HepG2 (cell line): ENCODE measurements at regions not wholly inside any gene's neighbourhood (a gene's known extent, or its start where the extent isn't known, plus 50 kb on each side); places are given as distances from the start of the nearest gene placed in this dataset.

Experiments
- ATAC-seq: fragments of 200-7000 bp; cut with Tn5 transposase; 3 replicates; pipeline ENCODE4 v1.9.1; 2020; ENCODE audit warnings: mild to moderate bottlenecking, moderate library complexity
- BruUV-seq: library from RNA; stranded (reverse); fragments of 400-500 nt; replicated peaks from 2 replicates; lab custom pipeline; 2021; lab: Mats Ljungman, UMichigan
- CTCF ChIA-PET: fragments of 300-600 bp; formaldehyde crosslinking; extraction: SDS; loops from one replicate; lab custom pipeline; 2021; ENCODE audit warnings: low total read pairs, inconsistent platforms, low intra/inter-chr PET ratio; lab: Yijun Ruan, JAX
- POLR2A ChIA-PET: fragments of 350-600 bp; sonication (Branson Sonifier 250); formaldehyde crosslinking; loops from one replicate; lab custom pipeline; 2020; ENCODE audit warnings: antibody characterized with exemption, inconsistent platforms; lab: Yijun Ruan, JAX
- DNase-seq: peaks from one replicate; pipeline ENCODE4 v3.0.0-alpha.2; 2015; ENCODE audit warnings: low spot score
- FAIRE-seq: peaks from 3 replicates; lab custom pipeline; 2011; peaks lifted over from hg19 to GRCh38; lab: Jason Lieb, UNC
- H2AFZ ChIP-seq: one replicate; pipeline ENCODE4 v1.6.1; 2011; ENCODE audit warnings: low read length, inconsistent platforms
- H3K27ac ChIP-seq: fragments of 300-600 bp; 3 replicates; pipeline ENCODE4 v1.8.0; 2011; ENCODE audit warnings: mixed run types, mild to moderate bottlenecking, mixed read lengths, low read length, inconsistent platforms; ENCODE audit not compliant: insufficient read depth; ENCODE audit errors: extremely low read length
- H3K27me3 ChIP-seq, 2 experiments: fragments of 200-600 bp in 1 of 2; 2 replicates in 1 of 2; 3 replicates in 1 of 2; pipeline versions ENCODE4 v1.6.0 to v1.8.0; 2011; ENCODE audit warnings: low read length in 2 of 2, mild to moderate bottlenecking in 2 of 2, moderate library complexity in 2 of 2, inconsistent platforms in 1 of 2; ENCODE audit not compliant: insufficient read depth in 2 of 2, control insufficient read depth in 1 of 2
- H3K36me3 ChIP-seq, 2 experiments: fragments of 200-600 bp in 1 of 2; replicated peaks in 1 of 2; 2 replicates in 1 of 2; 3 replicates in 1 of 2; pipeline versions ENCODE4 v1.5.1 to v1.8.0; 2011; ENCODE audit warnings: low read length in 2 of 2, inconsistent platforms in 1 of 2; ENCODE audit not compliant: insufficient read depth in 2 of 2, control insufficient read depth in 1 of 2
- H3K4me1 ChIP-seq: 2 replicates; pipeline ENCODE4 v1.5.1; 2012; ENCODE audit warnings: low read length, inconsistent platforms; ENCODE audit not compliant: insufficient read depth
- H3K4me2 ChIP-seq: 2 replicates; pipeline ENCODE4 v1.6.0; 2011; ENCODE audit warnings: low read depth, low read length, inconsistent platforms
- H3K4me3 ChIP-seq, 3 experiments: fragments of 200-600 bp in 1 of 3; sonication (generic), shearing (Covaris generic) in 1 of 3; replicated peaks in 1 of 3; 2 replicates each; pipeline ENCODE4 v1.5.1; 2011 to 2016; ENCODE audit warnings: low read length in 3 of 3, inconsistent platforms in 2 of 3, low read depth in 2 of 3, mild to moderate bottlenecking in 2 of 3, control low read depth in 1 of 3, mixed read lengths in 1 of 3; ENCODE audit not compliant: insufficient read depth in 1 of 3
- H3K79me2 ChIP-seq: one replicate; pipeline ENCODE4 v1.6.1; 2011; ENCODE audit warnings: low read length, inconsistent platforms; ENCODE audit not compliant: insufficient read depth
- H3K9ac ChIP-seq: 2 replicates; pipeline ENCODE4 v1.6.0; 2011; ENCODE audit warnings: mild to moderate bottlenecking, low read depth, low read length, inconsistent platforms; ENCODE audit not compliant: insufficient read depth
- H3K9me3 ChIP-seq: 2 replicates; pipeline ENCODE4 v1.5.1; 2012; ENCODE audit warnings: mild to moderate bottlenecking, low read length
- H4K20me1 ChIP-seq: 2 replicates; pipeline ENCODE4 v1.6.0; 2011; ENCODE audit warnings: inconsistent platforms, mild to moderate bottlenecking, low read length, moderate library complexity; ENCODE audit not compliant: insufficient read depth
- AGO1 ChIP-seq: fragments of 200-400 bp; formaldehyde crosslinking; IDR thresholded peaks from 2 replicates; pipeline ENCODE4 v1.6.1; 2017; ENCODE audit warnings: mild to moderate bottlenecking, low read depth, low read length, moderate library complexity; ENCODE audit not compliant: poor library complexity, severe bottlenecking
- ATF7 ChIP-seq, 2 experiments: fragments of 450-650 bp in 1 of 2; sonication (generic) in 1 of 2; formaldehyde crosslinking in 1 of 2; IDR thresholded peaks; 2 replicates each; pipeline versions ENCODE4 v1.4.0 to v1.6.1; 2016 to 2020; ENCODE audit warnings: antibody characterized with exemption in 1 of 2, mild to moderate bottlenecking in 1 of 2, missing genetic modification reagents in 1 of 2
- CREB1 ChIP-seq, 2 experiments: fragments of 450-650 bp in 1 of 2; IDR thresholded peaks; 2 replicates each; pipeline ENCODE4 v1.6.1; 2016 to 2017; ENCODE audit warnings: control low read depth in 1 of 2, mild to moderate bottlenecking in 1 of 2, missing compliant biosample characterization in 1 of 2, missing genetic modification characterization in 1 of 2
- FOSL2 ChIP-seq: sonication (generic); formaldehyde crosslinking; IDR thresholded peaks from 2 replicates; pipeline ENCODE4 v1.4.0; 2020; ENCODE audit warnings: missing genetic modification reagents
- FOXK1 ChIP-seq: sonication (generic); formaldehyde crosslinking; IDR thresholded peaks from 2 replicates; pipeline ENCODE4 v1.4.0; 2020; ENCODE audit warnings: low read depth, missing genetic modification reagents, borderline replicate concordance
- NR2F6 ChIP-seq, 2 experiments: IDR thresholded peaks; 2 replicates each; pipeline ENCODE4 v1.6.1; 2016; ENCODE audit warnings: antibody characterized with exemption in 1 of 2, mild to moderate bottlenecking in 1 of 2
- RFX3 ChIP-seq: IDR thresholded peaks from 2 replicates; pipeline ENCODE4 v1.6.1; 2016; ENCODE audit warnings: missing biosample characterization, missing genetic modification reagents
- SP4 ChIP-seq: sonication (generic); formaldehyde crosslinking; IDR thresholded peaks from 2 replicates; pipeline ENCODE4 v1.8.1; 2023; ENCODE audit warnings: mild to moderate bottlenecking, missing genetic modification reagents
- TCF7 ChIP-seq: sonication (generic); IDR thresholded peaks from 2 replicates; pipeline ENCODE4 v1.6.1; 2016; ENCODE audit warnings: antibody characterized with exemption, low read depth
- ZNF101 ChIP-seq: sonication (generic); formaldehyde crosslinking; IDR thresholded peaks from 2 replicates; pipeline ENCODE4 v1.4.0; 2020; ENCODE audit warnings: mild to moderate bottlenecking, low read depth, missing genetic modification reagents, borderline replicate concordance
- ZNF552 ChIP-seq: sonication (generic); formaldehyde crosslinking; IDR thresholded peaks from 2 replicates; pipeline ENCODE4 v1.9.0; 2022; ENCODE audit warnings: missing genetic modification reagents, mild to moderate bottlenecking, borderline replicate concordance
- ZNF577 ChIP-seq: sonication (generic); formaldehyde crosslinking; IDR thresholded peaks from 2 replicates; pipeline ENCODE4 v1.4.0; 2020; ENCODE audit warnings: mild to moderate bottlenecking, low read depth, missing genetic modification reagents, borderline replicate concordance
- ZNF883 ChIP-seq: sonication (generic); formaldehyde crosslinking; IDR thresholded peaks from 2 replicates; pipeline ENCODE4 v1.5.1; 2020; ENCODE audit warnings: mild to moderate bottlenecking, missing genetic modification reagents; ENCODE audit errors: not compliant biosample characterization
- WGBS: methylation state at CpG from one replicate; pipeline ENCODE4 v1.1.6; 2017; ENCODE audit warnings: low lambda C conversion rate; 5-methylcytosine and 5-hydroxymethylcytosine counted together
- in situ Hi-C: cut with HindIII; loops from 2 replicates; pipeline ENCODE4 v1.10.0; 2017; ENCODE audit warnings: low pct_unique_long_range_greater_than_20kb; ENCODE audit not compliant: extremely low pct_ligation_motif_present
- intact Hi-C: fragments of 100-400 bp; cut with micrococcal nuclease; formaldehyde crosslinking; loops from one replicate; pipeline ENCODE4 v1.10.0; 2022; ENCODE audit not compliant: unreplicated experiment

DNA sequence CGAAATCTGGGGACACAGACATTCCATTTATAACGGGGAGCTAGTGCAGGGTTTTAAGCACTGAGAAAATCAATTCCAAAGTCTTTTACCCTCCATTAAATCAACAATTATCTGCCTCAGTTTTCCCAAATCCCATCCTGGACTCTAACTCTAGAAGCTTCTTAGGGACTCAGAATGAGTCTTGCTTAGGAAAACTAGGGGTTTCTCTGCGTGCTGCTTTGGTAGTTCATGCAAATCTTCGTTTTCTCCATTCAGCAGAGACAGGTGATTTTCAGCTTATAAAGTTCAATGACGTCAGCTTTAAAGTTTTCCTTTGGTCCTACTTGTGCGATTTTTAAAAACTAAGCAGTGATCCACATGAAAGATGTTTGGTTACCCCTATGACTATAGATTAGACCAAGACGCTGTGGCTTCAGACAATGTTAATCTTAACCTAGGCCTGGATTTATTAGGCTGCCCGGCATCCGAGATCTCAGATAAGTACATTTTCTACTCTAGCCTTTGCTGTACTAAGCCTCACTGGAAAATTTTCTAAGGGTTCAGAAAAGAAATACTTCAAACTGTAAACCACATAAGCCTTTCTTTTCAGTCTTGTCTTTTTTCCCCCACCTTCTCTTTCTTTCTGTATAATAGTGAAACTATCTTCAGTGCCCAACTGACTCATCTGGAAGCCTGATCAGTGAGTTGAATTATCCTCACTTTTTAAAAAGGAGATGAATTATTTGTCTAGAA lies 121.4 kb upstream of the GATB start:
- H3K4me2 ChIP-seq: no peak overlapping the region
- H4K20me1 ChIP-seq: no peaks in the 10 kb centered on the region
- no peak overlapping the region for H3K9ac ChIP-seq
- ATAC-seq (no peak), FAIRE-seq (no peak), DNase-seq (no peak)
- intact Hi-C loops: no loop called here
- TF ChIP-seq ZNF883 (CRISPR knock-in tag): no peak
- TF ChIP-seq CREB1 (IDR thresholded peaks at IDR 0.05): peak; percentile 83
- TF ChIP-seq CREB1 (CRISPR knock-in tag; IDR thresholded peaks at IDR 0.05): no peak
- TF ChIP-seq ATF7 (IDR thresholded peaks at IDR 0.05): peak; percentile 91
- no peak for TF ChIP-seq ATF7 (CRISPR knock-in tag; IDR thresholded peaks at IDR 0.05)
- no peaks in the 10 kb centered on the region for H3K79me2 ChIP-seq
- no peak overlapping the region for H3K4me3 ChIP-seq
- no peak overlapping the region for H3K27ac ChIP-seq
- BruUV-seq: no TSS peak
- in situ Hi-C loops: no loop called here
- CTCF ChIA-PET: no interaction called here
- peaks cover 1 to 18% of the 10 kb centered on the region in 2 experiments; a peak in 3 of 5 replicates for H3K27me3 ChIP-seq
- no peaks in the 10 kb centered on the region for H3K36me3 ChIP-seq
- H3K9me3 ChIP-seq: no peaks in the 10 kb centered on the region
- no peak overlapping the region for H2AFZ ChIP-seq
- H3K4me1 ChIP-seq: no peaks in the 10 kb centered on the region
- POLR2A ChIA-PET: no interaction called here
- 14% methylated on average over 9 of the region's 9 CpGs for WGBS

- CTCF ChIA-PET: no interaction called here
- no peaks in the 10 kb centered on the region for H3K4me1 ChIP-seq
- no peaks in the 10 kb centered on the region for H3K79me2 ChIP-seq
- no peaks in the 10 kb centered on the region for H3K36me3 ChIP-seq
- no peak overlapping the region for H3K4me3 ChIP-seq
- H3K27ac ChIP-seq: no peak overlapping the region
- H3K27me3 ChIP-seq: peaks cover 1 to 18% of the 10 kb centered on the region in 2 experiments; a peak in 3 of 5 replicates
- TF ChIP-seq AGO1 (no peak), ZNF577 (CRISPR knock-in tag) (no peak), TCF7 (no peak), ZNF552 (CRISPR knock-in tag) (no peak), SP4 (no peak), RFX3 (CRISPR knock-in tag) (no peak), NR2F6 (IDR thresholded peaks at IDR 0.05) (no peak), NR2F6 (CRISPR knock-in tag; IDR thresholded peaks at IDR 0.05) (no peak), ZNF101 (CRISPR knock-in tag) (no peak), FOSL2 (CRISPR knock-in tag) (no peak), FOXK1 (CRISPR knock-in tag) (no peak)
- ATAC-seq (no peak), DNase-seq (no peak), FAIRE-seq (no peak)
- intact Hi-C loops: no loop called here
- no peak overlapping the region for H3K4me2 ChIP-seq
- BruUV-seq: no TSS peak
- H3K9ac ChIP-seq: no peak overlapping the region
- no peaks in the 10 kb centered on the region for H4K20me1 ChIP-seq
- in situ Hi-C loops: no loop called here
- POLR2A ChIA-PET: no interaction called here
- WGBS: 1% methylated on average over 11 of the region's 11 CpGs
- H3K9me3 ChIP-seq: no peaks in the 10 kb centered on the region
- no peak overlapping the region for H2AFZ ChIP-seq
Measured at GRCh38 chr4:151879705-151880445, 119.1 kb upstream of the GATB start.
